ENCODE measurements at regions not wholly inside any gene's neighbourhood (a gene's known extent, or its start where the extent isn't known, plus 50 kb on each side); places are given as distances from the start of the nearest gene placed in this dataset.

DNA sequence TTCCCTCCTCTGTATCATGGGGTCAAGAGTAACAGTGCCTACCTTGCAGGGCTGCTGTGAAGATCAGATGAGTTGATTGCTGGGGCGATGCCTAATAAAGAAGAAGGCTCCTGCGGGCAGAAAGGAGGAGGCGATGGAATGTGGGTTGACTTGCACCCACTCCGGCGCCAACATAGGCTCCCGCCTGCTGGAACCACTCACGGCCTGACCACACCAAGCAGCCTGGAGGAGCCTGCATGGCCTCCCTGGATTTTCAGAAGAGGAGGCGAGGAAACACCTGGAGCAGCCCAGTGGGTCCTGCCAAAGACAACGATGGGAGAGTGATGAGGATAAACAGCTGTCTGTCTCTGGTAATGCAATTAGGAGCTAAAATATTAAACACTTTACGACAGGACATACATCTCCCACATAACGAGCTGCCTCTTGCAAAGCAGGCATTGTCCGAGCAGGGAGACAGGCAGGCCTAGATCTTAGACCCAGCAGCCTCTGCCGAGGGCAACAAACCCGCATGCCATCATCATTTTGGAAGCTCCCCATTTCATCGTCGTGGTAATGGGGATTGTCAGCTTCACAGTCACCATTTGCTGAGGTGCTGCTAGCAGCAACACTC, 302.9 kb upstream of the ZMIZ1 start:
- DNase-seq = no peak

DNA sequence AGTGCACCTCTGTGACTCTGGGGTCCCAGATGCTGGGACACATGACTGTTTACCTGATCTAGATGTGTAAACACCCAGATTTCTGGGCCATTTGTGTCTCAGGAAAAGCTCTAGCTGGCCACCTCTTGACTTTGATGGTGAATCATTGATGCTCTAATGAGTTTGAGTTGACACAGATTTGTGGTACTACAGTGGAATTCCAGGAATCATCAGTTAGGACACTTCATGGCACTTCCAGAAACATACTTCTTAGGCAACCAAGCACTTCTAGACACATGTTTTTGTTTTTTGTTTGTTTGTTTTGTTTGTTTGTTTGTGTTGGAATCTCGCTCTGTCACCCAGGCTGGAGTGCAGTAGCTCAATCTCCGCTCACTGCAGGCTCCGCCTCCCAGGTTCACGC, 302.2 kb upstream of the ZMIZ1 start:
- no peak for DNase-seq

DNA sequence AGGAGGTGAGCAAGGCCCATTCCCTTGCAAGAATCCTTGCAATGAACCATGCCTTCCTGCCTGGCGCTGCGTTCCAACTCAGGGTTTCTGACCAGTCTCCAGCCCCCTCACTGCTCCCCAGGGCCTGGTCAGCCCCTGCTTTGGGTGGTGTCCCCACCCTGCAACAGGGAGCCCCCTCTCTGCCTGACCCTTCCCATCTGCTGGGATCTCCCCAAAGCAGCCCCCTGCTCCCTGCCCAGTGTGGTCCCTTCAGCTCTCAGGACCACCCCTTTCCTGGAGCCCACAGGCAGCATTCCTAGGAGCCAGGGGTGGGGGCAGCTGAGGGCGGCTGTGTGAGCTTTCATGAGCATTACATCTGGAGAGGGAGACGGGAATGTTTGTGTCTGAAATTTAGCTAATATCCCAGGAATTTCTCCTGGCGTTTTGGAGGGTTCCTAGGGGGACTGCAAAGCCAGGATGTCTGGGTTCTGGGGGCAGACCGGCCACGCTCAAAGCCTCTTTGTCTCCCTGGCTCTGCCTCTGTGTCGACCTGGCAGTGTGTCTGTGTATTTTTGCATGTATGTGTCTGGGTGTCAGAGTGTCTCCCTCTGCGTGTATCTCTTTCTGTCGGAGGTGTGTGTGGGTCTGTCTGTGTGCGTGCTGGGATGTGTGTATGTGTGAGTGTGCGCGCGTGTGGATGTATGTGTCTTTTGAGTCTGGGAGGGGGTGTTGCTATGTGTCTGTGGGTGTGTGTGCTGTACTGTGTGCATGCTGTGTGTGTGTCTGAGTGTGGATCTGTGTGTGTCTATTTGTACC, 300.5 kb upstream of the ZMIZ1 start:
- DNase-seq = no peak

DNA sequence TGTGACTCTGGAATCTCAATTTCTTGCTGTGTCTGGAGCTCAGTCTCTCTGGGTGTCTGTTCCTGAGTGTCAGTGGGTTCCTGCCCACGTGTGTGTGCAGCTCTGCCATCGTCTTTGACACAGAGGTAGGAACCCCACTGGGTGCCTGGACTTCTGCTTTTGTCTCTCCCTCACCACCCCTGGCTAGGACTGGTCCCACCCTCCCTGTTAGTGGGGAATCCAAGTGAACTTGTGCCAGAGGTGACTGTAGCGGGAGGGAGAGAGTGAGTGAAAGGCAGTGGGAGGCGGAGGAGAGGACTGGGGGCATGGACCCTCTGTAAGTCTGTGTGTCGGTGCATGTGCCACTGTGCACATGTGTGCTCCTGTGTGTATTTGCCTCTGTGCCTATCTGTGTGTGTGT, 299.9 kb upstream of the ZMIZ1 start:
- DNase-seq = peak; percentile 16 to 35

DNA sequence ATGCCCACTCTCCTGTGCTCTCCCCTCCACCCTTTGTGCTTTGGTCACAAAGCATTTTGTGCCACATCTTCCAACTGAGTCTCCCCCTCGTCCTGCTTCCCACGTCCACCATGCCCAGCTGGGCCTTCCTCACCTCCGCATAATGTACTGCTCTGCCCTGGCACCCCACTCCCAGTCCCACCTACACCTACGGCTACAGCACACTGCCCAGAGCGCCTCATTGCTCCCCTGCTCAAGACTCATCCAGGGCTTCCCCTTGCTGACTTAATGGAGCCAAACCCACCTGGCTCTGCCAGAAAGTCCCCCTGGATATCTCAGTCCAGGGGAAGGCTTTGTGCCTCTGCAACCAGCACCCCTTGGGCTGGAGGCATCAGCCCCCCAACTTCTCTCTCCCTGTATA, 299.2 kb upstream of the ZMIZ1 start:
- DNase-seq = no peak

DNA sequence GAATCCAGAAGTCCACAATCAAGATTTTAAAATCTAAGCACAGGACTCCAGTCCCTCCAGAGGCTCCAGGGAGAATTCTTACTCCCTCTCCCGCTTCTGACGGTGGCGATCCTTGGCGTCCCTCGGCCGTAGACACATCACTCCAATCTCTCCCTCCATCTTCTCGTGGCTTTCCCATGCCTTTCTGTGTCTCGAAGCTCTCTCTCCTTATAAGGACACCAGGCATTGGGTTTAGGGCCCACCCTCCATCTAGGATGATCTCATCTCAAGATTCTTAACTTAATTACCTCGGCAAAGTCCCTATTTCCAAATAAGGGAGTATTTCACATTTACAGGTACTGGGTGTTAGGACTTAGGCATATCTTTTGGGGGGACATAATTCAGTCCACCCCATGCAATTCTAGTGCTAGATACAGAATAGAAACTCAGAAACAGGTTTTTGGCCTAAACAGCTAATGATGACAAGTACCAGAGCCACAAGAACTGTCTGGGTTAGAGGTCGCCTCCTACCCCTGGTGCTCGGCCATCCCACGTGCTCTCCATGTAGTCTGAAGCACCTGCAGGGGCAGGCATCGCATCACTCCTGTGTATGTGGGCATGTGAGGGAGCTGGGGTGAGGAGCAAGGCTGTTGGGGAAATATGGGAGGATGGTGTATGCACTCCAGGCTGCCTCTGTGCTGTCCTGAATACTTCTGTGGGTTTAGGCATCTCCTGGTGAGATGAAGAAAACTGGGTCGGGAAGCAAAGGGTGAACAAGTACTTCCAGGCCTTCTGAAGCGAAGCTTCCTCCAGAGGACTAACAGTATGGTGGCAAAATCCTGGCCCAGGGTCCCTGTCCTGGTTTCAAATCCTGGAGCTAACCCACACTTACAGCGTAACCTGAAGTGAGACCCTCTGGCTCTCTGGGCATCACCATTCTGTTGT, 298.3 kb upstream of the ZMIZ1 start:
- no peak for DNase-seq

DNA sequence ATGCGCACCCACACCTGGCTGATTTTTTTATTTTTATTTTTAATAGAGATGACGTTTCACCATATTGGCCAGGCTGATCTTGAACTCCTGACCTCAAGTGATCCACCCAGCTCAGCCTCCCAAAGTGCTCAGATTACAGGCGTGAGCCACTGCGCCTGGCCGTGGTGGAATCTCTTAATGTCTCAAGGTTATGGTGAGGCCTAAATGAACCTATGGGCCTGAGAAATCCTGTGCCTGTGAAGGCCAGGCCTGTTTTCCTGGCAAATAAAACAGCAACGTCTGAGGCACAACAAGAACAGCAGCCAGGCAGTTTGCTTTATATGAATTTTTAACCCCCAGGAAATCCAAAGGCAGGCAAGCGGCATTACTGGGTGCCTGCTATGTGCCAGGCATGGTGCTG, 297.5 kb upstream of the ZMIZ1 start:
- no peak for DNase-seq

DNA sequence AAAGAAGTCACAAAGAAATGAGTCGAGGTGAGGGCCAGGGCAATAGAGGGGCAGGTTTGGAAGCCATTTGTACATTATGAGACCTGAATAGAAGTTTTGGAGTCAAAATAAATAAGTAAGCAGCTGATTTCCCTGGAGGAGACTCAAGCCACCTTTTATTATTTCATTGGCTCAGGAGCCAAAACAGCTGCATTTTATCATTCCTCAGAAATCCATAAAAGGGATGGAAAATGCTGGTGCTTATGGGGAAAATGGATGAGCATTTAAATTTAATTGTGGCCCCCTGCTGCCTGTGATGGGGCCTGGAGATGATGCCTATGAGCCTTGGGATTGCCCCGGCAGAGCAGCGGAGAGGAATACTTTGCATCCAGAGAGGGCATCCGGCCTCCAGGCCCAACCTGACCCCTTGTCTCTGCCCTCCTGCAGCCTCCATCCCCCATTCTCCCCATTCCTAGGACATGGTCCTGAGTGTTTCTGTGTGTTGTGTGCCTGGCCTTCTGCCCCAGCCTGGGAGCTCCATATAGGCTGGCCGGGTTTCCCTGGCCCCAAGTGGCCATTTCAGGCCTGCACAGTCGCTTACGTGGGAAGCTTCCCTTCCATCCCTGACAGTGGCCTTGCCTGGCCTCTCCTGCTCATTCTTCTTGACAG, 296.8 kb upstream of the ZMIZ1 start:
- DNase-seq = no peak

DNA sequence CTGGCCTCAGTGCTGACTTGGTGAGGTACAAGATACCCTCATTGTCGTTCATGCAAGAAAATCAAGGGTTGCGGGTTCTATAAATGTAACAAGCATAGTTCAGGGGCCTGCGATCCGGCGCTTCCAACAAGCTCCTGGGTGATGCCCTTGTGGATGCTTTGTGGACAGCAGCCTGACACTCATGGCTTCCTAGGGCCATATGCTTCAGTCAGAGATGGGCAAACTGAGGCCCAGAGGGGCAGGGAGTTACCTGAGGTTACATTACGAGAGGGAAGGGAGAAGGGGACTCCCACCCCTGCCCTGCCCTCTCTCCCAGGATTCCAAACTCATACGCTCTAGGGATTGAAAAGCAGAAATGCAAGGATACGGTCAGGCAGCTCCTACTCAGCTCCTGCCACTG, 296.3 kb upstream of the ZMIZ1 start:
- no peak for DNase-seq

DNA sequence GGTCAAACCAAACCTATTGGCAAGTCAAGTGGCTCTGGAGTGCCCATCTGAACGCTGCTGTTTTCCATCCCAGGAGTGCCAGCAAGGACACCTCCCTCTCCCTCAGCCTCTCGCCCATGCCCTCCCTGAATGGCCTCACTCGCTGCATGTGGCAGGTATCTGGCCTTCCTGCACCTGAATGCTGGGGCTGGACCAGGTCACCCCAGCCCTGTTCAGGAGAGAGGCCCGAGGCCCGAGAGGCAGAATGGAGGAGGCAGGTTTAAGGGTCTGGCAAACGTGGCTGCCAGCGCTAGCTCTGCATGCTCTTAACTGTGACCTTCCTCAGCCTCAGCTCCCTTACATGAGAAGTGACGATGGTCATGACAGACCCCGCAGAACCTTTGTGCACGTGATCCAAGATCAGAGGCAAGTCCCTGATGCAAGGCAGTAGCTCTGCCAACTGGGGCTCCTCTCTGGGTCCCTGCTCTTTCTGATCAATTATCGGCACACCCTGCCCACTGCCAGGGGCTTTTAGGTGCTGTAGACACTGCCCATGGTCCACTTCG, 295.7 kb upstream of the ZMIZ1 start:
- DNase-seq = no peak

DNA sequence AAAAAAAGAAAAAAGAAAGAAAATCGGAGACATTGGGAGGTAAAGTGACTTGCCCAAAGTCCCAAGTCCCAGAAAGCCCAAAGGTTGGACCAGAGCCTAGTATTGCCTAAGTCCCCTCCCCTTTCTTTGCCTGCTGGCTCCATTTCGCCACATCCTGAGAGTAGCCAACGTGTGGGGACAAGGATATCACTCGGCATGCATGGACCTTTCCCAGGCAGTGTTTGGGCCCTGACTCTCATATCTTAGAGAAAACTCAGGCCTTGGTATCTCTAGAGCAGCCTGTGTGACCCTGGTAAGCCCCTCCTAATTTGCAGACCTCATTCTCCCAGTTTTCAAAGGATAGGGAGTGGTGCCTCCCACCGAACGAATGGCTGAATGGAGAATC, 294.2 kb upstream of the ZMIZ1 start:
- no peak for DNase-seq

DNA sequence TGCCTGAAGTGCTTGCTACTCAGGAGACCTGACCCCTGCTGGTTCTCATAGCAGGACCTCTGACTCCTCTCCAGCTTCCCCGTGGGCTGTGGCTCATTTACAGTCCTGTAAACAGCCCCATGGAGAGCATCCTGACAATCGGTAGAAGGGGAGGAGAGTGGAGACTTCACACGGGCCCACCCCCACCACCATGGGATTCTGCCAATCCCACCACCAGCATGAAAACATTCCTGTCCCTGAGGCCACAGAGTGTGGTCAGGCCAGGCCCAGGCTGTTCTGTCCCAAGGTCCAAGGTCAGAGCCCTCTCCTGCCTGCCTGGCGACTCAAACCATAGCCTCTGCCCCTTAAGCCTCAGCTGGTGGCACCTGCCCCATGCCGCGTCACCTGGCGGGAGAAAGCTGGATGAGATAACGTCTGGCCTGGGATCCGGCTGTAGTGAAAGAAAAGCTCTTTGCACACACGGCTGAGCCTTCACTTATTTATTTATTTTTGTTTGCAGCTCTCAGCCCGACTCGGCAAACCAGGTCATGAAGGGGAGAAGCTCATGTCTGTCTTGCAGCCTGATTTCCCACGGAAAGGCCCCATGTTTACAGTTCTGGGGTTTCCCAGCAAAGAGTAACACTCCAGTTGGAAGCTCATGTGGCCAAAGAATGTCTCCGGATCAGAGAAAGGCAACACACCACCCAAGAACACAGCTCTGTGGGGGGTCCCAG, 293.6 kb upstream of the ZMIZ1 start:
- DNase-seq = no peak

DNA sequence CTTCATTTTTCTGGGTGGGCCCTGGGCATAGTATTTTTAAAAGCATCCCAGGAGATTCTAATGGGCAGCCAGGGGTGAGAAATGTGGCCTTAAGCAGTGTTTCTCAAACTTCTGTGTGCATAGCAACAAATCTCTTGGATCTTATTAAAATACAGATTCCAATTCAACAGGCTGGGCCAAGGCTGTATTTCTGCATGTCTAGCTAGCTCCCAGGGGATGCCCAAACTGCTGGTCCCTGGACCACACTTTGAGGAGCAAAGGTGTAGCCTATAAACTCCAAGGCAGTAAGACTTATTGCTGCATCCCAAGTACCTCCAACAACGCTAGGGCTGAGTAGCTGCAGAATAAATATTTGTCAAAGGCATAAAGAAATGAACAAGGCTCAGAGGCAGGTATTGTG, 292.9 kb upstream of the ZMIZ1 start:
- DNase-seq = no peak

DNA sequence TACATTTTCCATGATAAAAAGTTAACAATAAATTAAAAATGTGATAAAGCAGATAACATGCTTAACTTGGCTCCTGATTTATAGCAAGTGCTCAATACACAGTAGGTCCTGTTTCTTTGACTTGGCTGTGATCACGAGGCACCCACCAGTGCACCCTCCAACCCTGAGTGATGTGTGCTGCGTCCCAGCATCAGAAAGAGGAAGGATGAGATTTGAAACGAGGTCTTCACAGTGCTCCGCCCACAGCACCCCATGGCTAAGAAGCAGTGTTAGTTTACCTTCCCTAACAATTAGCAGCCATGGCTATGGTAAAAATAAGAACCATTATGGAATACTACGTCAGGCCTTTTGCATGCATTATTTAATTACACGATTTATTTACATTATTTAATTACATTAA, 292.0 kb upstream of the ZMIZ1 start:
- peak; percentile 72 to 89 for DNase-seq

DNA sequence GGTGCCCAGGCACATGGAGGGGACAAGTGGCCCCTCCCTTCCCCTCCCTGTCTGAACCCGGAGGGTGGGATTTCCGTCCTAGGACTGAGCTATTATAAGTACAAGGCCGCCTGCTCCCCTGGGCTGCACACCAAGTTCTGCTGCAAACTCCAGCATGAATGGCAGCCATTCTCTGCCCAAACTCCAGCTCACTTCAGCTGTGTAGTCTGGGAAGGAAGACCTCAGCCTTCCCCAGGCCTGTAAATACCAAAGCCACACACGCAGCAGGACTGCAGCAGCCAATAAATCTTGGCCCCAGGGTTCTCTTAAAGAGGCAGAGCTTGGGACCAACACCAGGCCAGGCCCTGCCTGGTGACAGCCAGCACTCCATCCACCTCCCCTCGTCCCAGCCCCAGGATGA, 291.3 kb upstream of the ZMIZ1 start:
- no peak for DNase-seq

DNA sequence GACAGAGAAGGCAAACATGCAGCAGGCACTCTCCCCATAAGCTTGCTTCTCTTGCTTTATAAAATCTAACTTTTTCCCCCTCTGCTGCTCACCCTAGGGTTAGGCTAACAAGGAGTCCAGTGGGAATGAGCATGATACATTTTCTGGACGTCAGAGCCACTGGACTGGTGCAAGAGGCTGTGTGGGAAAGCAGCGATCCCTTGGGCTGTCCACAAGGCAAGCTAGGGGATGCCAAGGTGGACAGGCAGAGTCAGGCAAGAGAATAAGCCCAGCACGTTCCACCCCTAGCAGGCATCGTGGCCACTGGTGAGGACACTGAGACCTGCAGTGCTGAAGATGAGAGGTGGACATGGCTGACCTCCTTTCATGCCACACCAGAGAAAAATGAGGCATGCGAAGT, 290.9 kb upstream of the ZMIZ1 start:
- no peak for DNase-seq

DNA sequence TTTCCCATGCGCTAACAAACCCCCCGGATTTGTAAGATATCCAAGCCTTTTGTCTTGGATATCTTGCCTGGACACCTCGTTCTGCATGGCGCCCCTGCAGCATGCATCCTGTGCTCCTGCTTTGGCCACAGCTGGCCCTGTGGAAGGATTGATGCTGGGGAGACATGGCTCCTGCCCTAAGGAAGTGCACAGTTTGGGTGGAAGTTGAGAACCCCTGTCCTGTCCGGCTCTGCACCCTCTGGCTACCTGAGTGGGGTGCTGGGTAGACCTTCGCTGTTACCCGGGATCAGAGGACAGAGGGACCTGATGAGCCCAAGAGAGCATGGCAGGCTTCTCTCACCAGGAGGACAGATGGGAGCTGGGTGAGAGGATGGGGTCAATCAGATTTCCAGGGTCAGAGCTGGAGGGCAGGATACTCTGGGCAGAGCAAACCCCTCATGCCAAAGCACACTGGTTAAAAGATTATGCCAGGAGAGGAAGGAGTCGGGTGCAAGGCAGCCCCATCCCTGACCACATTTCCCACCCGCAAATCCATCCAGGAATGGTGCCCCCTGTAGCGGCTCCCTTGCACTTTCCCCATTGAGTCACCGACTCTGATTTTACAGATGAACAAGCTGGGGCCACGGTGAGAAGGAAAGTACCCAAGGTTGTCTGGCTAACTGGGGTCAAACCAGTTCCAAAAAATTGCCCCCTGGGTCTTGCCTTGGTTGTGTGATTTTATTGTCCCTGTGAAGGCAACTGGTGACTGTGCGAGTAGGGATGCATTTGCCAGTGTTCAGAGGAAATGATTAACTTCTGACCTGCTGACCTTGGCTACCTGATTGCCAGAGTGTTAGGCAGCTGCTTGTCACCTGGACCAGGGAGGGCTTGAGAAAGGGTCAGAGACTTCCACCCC, 290.1 kb upstream of the ZMIZ1 start:
- no peak for DNase-seq

DNA sequence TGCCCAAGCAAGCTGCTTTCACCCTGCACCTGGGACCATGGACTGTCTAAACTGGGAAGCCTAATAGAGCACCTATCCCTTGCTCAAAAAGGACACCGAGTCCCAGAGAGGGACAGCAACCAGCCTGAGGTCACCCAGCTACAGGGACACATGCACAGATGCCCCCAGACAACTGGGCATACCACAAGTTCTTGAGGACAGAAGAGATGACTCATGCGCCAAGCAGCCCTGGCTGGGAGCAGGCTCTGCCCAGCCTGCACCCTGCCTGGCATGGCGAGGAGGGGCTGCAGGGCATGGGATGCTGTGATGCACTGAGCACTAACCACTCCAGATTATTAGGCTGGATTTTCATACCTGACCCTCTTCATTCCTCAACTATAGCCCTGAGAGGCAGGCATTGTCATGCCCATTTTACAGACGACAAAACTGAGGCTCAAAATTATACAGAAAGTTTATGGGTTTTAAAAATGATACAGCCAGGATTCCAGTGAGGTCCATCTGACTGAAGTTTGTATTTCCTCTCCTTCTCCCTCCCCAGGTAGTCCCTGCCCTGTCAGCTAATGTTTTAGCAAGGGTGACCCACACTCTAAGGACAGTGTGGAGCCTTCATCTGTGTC, 289.3 kb upstream of the ZMIZ1 start:
- DNase-seq = no peak

DNA sequence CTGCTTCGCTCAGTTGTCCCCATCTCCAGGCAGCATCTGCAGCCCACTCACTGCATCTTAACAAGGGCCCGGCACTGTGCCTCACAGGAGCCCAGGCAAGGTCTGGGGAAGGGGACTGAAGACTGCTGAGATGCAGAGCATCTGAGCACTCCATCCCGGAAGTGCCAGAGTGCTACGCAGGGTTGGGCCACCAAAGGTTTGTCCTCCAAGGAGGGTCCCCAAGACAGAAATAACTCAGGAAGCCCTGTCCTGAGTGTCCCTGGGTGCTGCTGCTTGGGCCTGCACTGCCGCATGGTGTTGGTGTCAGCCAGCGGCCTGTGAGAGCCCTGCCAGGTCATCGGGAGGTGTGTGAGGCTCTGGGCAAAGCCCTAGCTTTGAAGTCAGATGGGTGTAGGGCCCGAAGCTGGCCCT, 288.2 kb upstream of the ZMIZ1 start:
- no peak for DNase-seq

DNA sequence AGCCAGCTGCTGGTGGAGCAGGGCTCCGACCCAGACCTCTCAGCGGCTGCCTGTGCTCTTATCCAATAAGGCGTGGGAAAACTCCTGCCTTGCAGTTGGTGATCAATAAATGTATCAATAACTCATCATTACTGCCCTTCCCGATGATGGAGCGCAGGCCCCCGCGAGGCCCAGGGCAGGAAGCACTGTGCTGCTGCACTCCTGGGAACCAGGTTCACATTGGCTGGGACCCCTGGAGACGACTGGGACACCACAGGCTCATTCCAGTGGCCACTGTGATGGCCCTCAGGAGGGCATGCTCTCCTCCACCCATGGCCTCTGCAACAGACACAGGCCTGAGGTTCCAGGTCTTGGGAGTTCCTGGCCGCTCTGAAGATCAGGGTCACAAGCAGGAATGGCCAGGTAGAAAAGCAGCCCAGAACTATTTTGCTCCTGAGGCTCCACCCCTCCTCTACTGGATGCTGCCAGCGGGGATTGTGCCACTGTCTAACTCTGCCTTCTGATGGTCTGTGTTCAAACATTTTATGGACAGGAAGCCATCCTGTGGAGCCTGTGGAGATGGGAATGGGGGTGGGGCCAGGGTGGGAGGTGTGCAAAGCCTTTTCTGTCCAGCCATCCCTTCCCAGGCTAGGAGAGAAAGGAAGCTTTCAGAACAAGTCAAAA, 287.4 kb upstream of the ZMIZ1 start:
- DNase-seq = no peak

Measured in inflammatory macrophage (primary cell).